ENCODE measurements at regions not wholly inside any gene's neighbourhood (a gene's known extent, or its start where the extent isn't known, plus 50 kb on each side); places are given as distances from the start of the nearest gene placed in this dataset.

GRCh38 chr10:91021901-91022300, 101.0 kb upstream of the ANKRD1 start:
- intact Hi-C loops (cut with micrococcal nuclease): no loop called here
- CTCF ChIA-PET: no interaction called here
- no peaks in the 10 kb centered on the region for H3K4me1 ChIP-seq (ENCODE audit: control insufficient read depth in 2 of 2, insufficient read depth in 2 of 2, low read length in 2 of 2)
- ATAC-seq (no peak), DNase-seq (no peak)
- no peak overlapping the region for H3K4me3 ChIP-seq (ENCODE audit: low read length)
- Mint-ChIP-seq H3K4me1 (no peaks in the 10 kb centered on the region), H3K9me3 (peaks cover 0 to 11% (median 2%) of the 10 kb centered on the region in 11 donors), H3K4me3 (no peak overlapping the region), H3K27me3 (peaks cover 0 to 31% (median 0%) of the 10 kb centered on the region in 5 donors), H3K27ac (no peak overlapping the region), H3K36me3 (peaks cover 0 to 4% (median 0%) of the 10 kb centered on the region in 5 donors)
- H3K27me3 ChIP-seq (ENCODE audit: control insufficient read depth in 2 of 2, insufficient read depth in 2 of 2, low read length in 2 of 2): no peaks in the 10 kb centered on the region
- H3K27ac ChIP-seq (ENCODE audit: low read depth, low read length): no peak overlapping the region
- POLR2A ChIA-PET: interaction anchor here (1.0 kb wide), 1 partner anchor 21 kb away, joined by 3 read pairs; no protein-coding TSS in a partner anchor
- H3K36me3 ChIP-seq (ENCODE audit: control insufficient read depth in 2 of 3, insufficient read depth in 3 of 3, low read length in 3 of 3): no peaks in the 10 kb centered on the region
- no peaks in the 10 kb centered on the region for H3K9me3 ChIP-seq (ENCODE audit: control insufficient read depth in 2 of 3, low read length in 3 of 3)

GRCh38 chr10:91022390-91022789, 101.5 kb upstream of the ANKRD1 start:
- peaks cover 0 to 12% (median 2%) of the 10 kb centered on the region in 11 donors for H3K9me3 Mint-ChIP-seq
- ATAC-seq (no peak), DNase-seq (no peak)
- Histone ChIP-seq H3K36me3 (ENCODE audit: control insufficient read depth in 2 of 3, insufficient read depth in 3 of 3, low read length in 3 of 3) (no peaks in the 10 kb centered on the region), H3K27ac (ENCODE audit: low read depth, low read length) (no peak overlapping the region), H3K27me3 (ENCODE audit: control insufficient read depth in 2 of 2, insufficient read depth in 2 of 2, low read length in 2 of 2) (no peaks in the 10 kb centered on the region), H3K9me3 (ENCODE audit: control insufficient read depth in 2 of 3, low read length in 3 of 3) (no peaks in the 10 kb centered on the region), H3K4me3 (ENCODE audit: low read length) (no peak overlapping the region), H3K4me1 (ENCODE audit: control insufficient read depth in 2 of 2, insufficient read depth in 2 of 2, low read length in 2 of 2) (no peaks in the 10 kb centered on the region)
- no peak overlapping the region for H3K27ac Mint-ChIP-seq
- no peak overlapping the region for H3K4me3 Mint-ChIP-seq
- intact Hi-C loops (cut with micrococcal nuclease): no loop called here
- peaks cover 0 to 33% (median 0%) of the 10 kb centered on the region in 5 donors for H3K27me3 Mint-ChIP-seq
- H3K36me3 Mint-ChIP-seq: peaks cover 0 to 4% (median 0%) of the 10 kb centered on the region in 5 donors
- no peaks in the 10 kb centered on the region for H3K4me1 Mint-ChIP-seq
- POLR2A ChIA-PET: interaction anchor here (1.0 kb wide), 1 partner anchor 22 kb away, joined by 3 read pairs; no protein-coding TSS in a partner anchor
- CTCF ChIA-PET: interaction anchor here (1.1 kb wide), 2 partner anchors 16 to 229 kb away, joined by 3 to 4 read pairs; no protein-coding TSS in a partner anchor

GRCh38 chr10:91022924-91023699, 102.2 kb upstream of the ANKRD1 start:
- DNase-seq (no peak), ATAC-seq (no peak)
- H3K27ac ChIP-seq (ENCODE audit: low read depth, low read length): no peak overlapping the region
- Mint-ChIP-seq H3K9me3 (peaks cover 0 to 12% (median 2%) of the 10 kb centered on the region in 11 donors), H3K27me3 (peaks cover 0 to 34% (median 0%) of the 10 kb centered on the region in 5 donors), H3K4me3 (no peak overlapping the region), H3K27ac (peak overlapping the region in 1 of 9 donors; percentile 8), H3K4me1 (no peaks in the 10 kb centered on the region), H3K36me3 (peaks cover 0 to 2% (median 0%) of the 10 kb centered on the region in 5 donors)
- H3K27me3 ChIP-seq (ENCODE audit: control insufficient read depth in 2 of 2, insufficient read depth in 2 of 2, low read length in 2 of 2): no peaks in the 10 kb centered on the region
- intact Hi-C loops (cut with micrococcal nuclease): no loop called here
- H3K4me1 ChIP-seq (ENCODE audit: control insufficient read depth in 2 of 2, insufficient read depth in 2 of 2, low read length in 2 of 2): no peaks in the 10 kb centered on the region
- no peaks in the 10 kb centered on the region for H3K9me3 ChIP-seq (ENCODE audit: control insufficient read depth in 2 of 3, low read length in 3 of 3)
- no peak overlapping the region for H3K4me3 ChIP-seq (ENCODE audit: low read length)
- POLR2A ChIA-PET: no interaction called here
- H3K36me3 ChIP-seq (ENCODE audit: control insufficient read depth in 2 of 3, insufficient read depth in 3 of 3, low read length in 3 of 3): no peaks in the 10 kb centered on the region
- CTCF ChIA-PET: interaction anchor here (1.1 kb wide), 2 partner anchors 17 to 229 kb away, joined by 3 to 4 read pairs; no protein-coding TSS in a partner anchor

GRCh38 chr10:91023700-91024398, 103.0 kb upstream of the ANKRD1 start:
- Histone ChIP-seq H3K4me1 (ENCODE audit: control insufficient read depth in 2 of 2, insufficient read depth in 2 of 2, low read length in 2 of 2) (no peaks in the 10 kb centered on the region), H3K36me3 (ENCODE audit: control insufficient read depth in 2 of 3, insufficient read depth in 3 of 3, low read length in 3 of 3) (no peaks in the 10 kb centered on the region), H3K4me3 (ENCODE audit: low read length) (no peak overlapping the region), H3K27me3 (ENCODE audit: control insufficient read depth in 2 of 2, insufficient read depth in 2 of 2, low read length in 2 of 2) (no peaks in the 10 kb centered on the region), H3K27ac (ENCODE audit: low read depth, low read length) (no peak overlapping the region), H3K9me3 (ENCODE audit: control insufficient read depth in 2 of 3, low read length in 3 of 3) (no peaks in the 10 kb centered on the region)
- intact Hi-C loops (cut with micrococcal nuclease): no loop called here
- Mint-ChIP-seq H3K4me1 (no peaks in the 10 kb centered on the region), H3K27ac (no peak overlapping the region), H3K27me3 (peaks cover 0 to 34% (median 0%) of the 10 kb centered on the region in 5 donors), H3K9me3 (peaks cover 0 to 12% (median 2%) of the 10 kb centered on the region in 11 donors), H3K4me3 (no peak overlapping the region), H3K36me3 (no peaks in the 10 kb centered on the region)
- no peak for DNase-seq
- POLR2A ChIA-PET: no interaction called here
- CTCF ChIA-PET: interaction anchor here (1.1 kb wide), 1 partner anchor 228 kb away, joined by 3 read pairs; no protein-coding TSS in a partner anchor
- ATAC-seq: no peak

GRCh38 chr10:91024541-91024940, 103.7 kb upstream of the ANKRD1 start:
- Histone ChIP-seq H3K27me3 (ENCODE audit: control insufficient read depth in 2 of 2, insufficient read depth in 2 of 2, low read length in 2 of 2) (no peaks in the 10 kb centered on the region), H3K4me3 (ENCODE audit: low read length) (no peak overlapping the region), H3K27ac (ENCODE audit: low read depth, low read length) (no peak overlapping the region), H3K4me1 (ENCODE audit: control insufficient read depth in 2 of 2, insufficient read depth in 2 of 2, low read length in 2 of 2) (no peaks in the 10 kb centered on the region), H3K36me3 (ENCODE audit: control insufficient read depth in 2 of 3, insufficient read depth in 3 of 3, low read length in 3 of 3) (no peaks in the 10 kb centered on the region), H3K9me3 (ENCODE audit: control insufficient read depth in 2 of 3, low read length in 3 of 3) (no peaks in the 10 kb centered on the region)
- peaks cover 0 to 29% (median 0%) of the 10 kb centered on the region in 5 donors for H3K27me3 Mint-ChIP-seq
- peaks cover 0 to 12% (median 2%) of the 10 kb centered on the region in 11 donors for H3K9me3 Mint-ChIP-seq
- DNase-seq (no peak), ATAC-seq (no peak)
- H3K4me1 Mint-ChIP-seq: no peaks in the 10 kb centered on the region
- H3K27ac Mint-ChIP-seq: no peak overlapping the region
- H3K36me3 Mint-ChIP-seq: no peaks in the 10 kb centered on the region
- ChIA-PET POLR2A (no interaction called here), CTCF (no interaction called here)
- intact Hi-C loops (cut with micrococcal nuclease): no loop called here
- H3K4me3 Mint-ChIP-seq: no peak overlapping the region

- ChIA-PET POLR2A (no interaction called here), CTCF (interaction anchor here (0.7 to 2.5 kb wide), 2 partner anchors 27 to 218 kb away, joined by 3 to 10 read pairs; no protein-coding TSS in a partner anchor)
- no peaks in the 10 kb centered on the region for H3K27me3 ChIP-seq (ENCODE audit: control insufficient read depth in 2 of 2, insufficient read depth in 2 of 2, low read length in 2 of 2)
- no peak for ATAC-seq
- H3K36me3 ChIP-seq (ENCODE audit: control insufficient read depth in 2 of 3, insufficient read depth in 3 of 3, low read length in 3 of 3): no peaks in the 10 kb centered on the region
- intact Hi-C loops (cut with micrococcal nuclease): loop anchor here in 1 of 2 donors (1.0 to 10.0 kb wide), 4 partner anchors 26 to 1562 kb away; partner anchors contain the start of genes KIF11 and KIF20B
- H3K4me1 Mint-ChIP-seq: peaks cover 14 to 33% (median 30%) of the 10 kb centered on the region in 7 donors
- H3K4me3 ChIP-seq (ENCODE audit: low read length): no peak overlapping the region
- H3K9me3 ChIP-seq (ENCODE audit: control insufficient read depth in 2 of 3, low read length in 3 of 3): no peaks in the 10 kb centered on the region
- H3K9me3 Mint-ChIP-seq: peaks cover 0 to 9% (median 0%) of the 10 kb centered on the region in 11 donors
- H3K4me3 Mint-ChIP-seq: peak overlapping the region in 1 of 10 donors; percentile 68
- H3K4me1 ChIP-seq (ENCODE audit: control insufficient read depth in 2 of 2, insufficient read depth in 2 of 2, low read length in 2 of 2): peaks cover 14 to 17% of the 10 kb centered on the region in 2 donors
- peak overlapping the region in 6 of 9 donors; percentile 37 to 92 (median 74) for H3K27ac Mint-ChIP-seq
- DNase-seq: no peak
- H3K27ac ChIP-seq (ENCODE audit: low read depth, low read length): no peak overlapping the region
- peaks cover 0 to 14% (median 0%) of the 10 kb centered on the region in 5 donors for H3K27me3 Mint-ChIP-seq
- H3K36me3 Mint-ChIP-seq: peaks cover 0 to 4% (median 0%) of the 10 kb centered on the region in 5 donors
Measured at GRCh38 chr10:91032611-91033206, 111.8 kb upstream of the ANKRD1 start.
